RCC 7860 (cell line): ENCODE measurements at regions not wholly inside any gene's neighbourhood (a gene's known extent, or its start where the extent isn't known, plus 50 kb on each side); places are given as distances from the start of the nearest gene placed in this dataset.
A peak's percentile ranks its signal among the peaks of the same experiment; 100 is the strongest.
"Not testable (repeated sequence)": the region's sequence is repeated elsewhere in the genome, so short reads cannot be mapped to it uniquely, and the experiment has no call there.

Experiments used
- DNase-seq: peaks from one replicate; pipeline ENCODE4 v3.0.0-alpha.2; 2015; ENCODE audit warnings: low spot score
- FAIRE-seq: peaks from 2 replicates; lab custom pipeline; 2012; peaks lifted over from hg19 to GRCh38; lab: Jason Lieb, UNC

- no peak for FAIRE-seq
- no peak for DNase-seq
Observed at GRCh38 chr14:97945631-97946030, 1148.4 kb downstream of the VRK1 start.

- no peak for DNase-seq
- no peak for FAIRE-seq
Observed at GRCh38 chr14:97946240-97946639, 1149.1 kb downstream of the VRK1 start.

DNA sequence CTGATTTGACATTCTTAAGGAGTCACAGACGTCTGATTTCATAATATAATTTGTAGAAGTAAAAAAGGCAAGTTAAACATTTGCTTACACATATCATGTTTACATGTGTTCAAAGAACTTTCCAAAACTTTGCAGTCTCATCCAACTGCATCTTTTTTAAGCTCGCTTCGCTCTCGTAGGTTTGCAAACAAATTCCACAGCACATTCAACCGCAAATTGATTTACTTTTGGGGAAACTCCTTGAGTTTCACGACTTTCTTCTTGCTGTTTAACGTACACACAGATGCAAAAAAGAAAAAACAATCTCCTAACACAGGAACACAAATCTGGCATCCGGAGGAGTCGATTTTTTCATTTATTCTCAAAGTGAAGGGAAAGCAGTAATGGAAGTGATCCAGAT lies 1149.5 kb downstream of the VRK1 start:
- no peak for DNase-seq
- no peak for FAIRE-seq

DNA sequence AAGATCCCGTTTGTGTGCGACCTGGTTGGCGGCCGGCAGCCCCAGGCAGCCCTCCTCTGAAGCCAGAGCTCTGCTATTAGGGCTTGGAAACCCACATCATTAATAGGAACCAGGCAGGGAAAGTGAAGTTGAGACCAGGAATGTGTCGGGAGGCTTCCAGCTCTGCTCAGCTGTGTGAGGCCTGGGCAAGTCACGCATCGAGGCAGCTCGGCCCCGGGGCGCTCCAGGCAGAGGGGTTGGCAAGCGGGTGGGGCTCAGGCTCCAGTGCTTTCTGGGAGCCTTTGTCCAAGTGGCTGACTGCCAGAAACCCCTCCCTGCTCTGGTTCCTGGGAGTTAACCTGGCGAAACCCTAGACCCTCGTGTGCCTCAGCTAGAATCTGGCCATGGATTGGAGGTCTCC lies 1151.7 kb downstream of the VRK1 start:
- FAIRE-seq (no peak), DNase-seq (no peak)

DNA sequence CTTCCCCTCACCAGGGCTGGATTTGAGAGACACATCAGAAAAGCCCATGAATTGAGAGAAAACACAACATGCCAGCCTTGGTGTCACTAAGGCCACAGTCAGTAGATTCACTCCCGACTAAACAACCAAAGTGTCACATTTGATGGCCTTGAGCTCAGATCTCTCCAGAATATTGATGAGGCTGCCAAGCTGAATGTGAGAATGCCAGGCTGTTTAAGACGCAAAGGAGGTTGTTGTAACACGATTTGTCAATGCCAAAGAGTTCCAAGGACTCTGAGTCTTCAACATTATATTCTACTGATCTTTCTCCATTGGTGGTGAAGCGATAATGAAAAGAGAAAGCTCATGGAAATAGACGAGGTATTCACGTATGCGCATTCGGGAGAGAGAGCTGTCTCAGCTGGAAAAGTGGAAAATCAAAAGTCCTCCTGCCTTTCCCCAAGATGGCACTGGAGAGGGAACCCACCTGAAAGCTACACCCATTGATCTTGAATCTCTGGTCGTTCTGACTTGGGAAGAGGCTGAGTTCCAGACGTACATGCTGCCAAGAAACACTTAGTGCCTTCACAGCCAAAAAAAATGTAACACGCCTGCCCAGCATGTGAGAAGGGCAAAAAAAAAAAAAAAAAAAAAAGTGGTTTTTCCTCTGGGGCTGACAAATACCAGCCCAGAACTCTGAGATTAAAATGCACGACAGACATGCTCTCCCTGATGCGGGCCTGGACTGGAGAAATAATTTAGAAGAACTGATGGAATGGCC lies 1159.6 kb downstream of the VRK1 start:
- FAIRE-seq (no peak), DNase-seq (no peak)

DNA sequence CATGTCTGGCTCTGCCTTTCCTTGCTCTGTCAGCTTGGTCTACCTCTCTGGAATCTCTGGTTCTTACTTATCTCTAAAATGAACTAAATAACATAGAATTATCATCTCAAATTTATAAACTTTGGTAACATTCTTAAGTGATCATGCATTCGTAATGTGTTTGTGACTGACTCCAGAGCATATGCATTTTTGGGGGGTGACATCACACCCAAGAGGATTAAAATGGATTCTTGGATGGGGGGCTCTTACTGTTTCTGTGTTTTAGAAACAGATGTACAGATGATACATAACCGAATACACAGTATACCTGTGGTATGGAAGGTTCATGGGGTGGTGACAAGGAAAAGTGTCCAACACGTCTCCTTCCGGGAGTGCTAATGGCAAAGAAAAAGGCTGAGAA lies 1162.1 kb downstream of the VRK1 start:
- DNase-seq = no peak
- no peak for FAIRE-seq

DNA sequence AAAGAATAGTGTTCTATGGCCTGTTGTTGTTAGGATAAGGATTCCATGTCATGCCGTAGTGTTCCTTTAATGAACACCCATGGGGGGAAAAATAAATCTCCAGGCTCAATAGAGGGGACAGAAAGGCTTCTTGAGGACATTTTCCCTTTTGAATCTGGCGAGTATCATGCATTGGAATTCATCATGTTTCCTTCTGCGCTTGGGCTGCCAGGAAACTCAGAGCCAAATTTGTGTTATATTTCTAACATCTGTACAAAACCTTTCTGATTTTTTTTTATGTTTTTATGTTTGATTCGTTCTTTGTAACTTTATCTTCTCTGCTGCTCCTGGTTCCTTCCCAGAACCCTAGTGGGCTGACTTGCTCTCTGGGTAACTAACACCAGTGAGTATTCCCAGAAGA lies 1163.3 kb downstream of the VRK1 start:
- DNase-seq (no peak), FAIRE-seq (no peak)

DNA sequence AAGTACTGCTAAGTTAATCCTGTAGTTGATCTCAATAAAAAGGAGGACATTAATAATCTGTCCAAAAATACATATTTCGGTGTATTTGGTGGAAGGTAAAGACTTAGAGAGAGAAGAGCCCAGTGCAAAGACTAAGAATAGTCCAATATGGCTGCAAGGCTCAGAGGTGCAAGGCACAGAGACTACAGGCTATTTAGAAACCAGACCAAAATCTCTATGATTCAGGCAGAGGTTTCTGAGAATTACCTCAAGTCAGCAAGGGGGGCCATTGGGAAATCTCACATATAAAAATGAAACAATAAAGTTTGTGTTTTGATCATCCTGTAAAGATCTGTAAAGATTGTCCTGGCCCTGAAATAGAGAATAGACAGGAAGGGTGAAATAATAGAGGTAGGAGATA lies 1173.0 kb downstream of the VRK1 start:
- no peak for DNase-seq
- FAIRE-seq = no peak

DNA sequence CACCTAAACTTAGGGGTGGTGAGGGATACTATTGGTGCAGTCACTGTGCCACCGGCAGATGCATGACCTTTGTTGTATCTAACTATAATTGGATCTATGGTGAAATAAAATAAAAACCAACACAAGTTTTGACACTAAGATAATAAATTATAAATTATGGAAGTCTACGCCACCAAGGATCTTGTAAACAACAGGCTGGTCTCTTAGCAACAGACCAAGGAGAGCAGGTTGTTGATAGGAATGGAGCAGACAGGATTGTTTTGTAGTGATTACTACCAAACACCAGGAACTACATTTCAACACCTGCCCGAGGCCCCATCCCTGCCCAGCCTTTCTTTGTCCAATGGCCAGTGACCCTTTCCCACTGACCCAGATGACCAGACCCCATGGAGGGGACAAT lies 1178.0 kb downstream of the VRK1 start:
- no peak for FAIRE-seq
- no peak for DNase-seq

DNA sequence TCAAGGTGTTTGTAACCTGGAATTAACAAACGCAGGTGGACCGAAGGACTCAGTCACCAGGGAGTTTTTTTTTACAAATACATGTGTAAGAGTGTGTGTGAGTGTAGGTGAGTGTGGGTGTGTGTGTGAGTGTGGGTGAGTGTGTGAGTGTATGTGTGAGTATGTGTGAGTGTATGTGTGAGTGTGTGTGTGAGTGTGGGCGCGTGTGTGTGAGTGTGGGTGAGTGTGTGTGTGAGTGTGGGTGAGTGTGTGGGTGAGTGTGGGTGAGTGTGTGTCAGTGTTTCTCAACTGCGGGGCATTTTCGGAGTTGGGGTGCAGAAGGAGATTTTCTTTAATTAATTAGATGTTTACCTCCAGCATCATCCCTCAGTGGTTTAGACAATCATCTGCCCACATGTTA lies 1178.8 kb downstream of the VRK1 start:
- FAIRE-seq = no peak

DNA sequence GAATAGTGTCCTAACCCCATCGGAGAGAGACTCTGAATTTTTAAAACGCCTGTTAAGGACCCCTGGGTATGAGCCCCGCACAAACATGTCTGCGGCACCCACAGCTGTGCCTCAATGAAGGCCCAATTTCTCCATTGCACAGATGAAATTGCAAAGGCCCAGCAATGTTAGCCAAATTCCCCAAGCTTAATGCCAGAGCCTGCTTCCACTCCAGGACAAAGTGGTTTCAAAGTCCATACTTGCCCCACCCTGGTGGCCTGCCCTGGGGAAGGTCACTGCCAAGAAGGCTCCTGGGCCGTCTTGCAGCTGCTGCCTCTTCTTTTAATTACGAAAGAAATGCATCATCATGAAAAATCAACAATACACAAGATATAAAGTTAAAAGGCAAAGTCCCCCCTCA lies 1179.7 kb downstream of the VRK1 start:
- DNase-seq (no peak), FAIRE-seq (no peak)

More for the DNA sequence above, 1178.8 kb downstream of the VRK1 start:
- no peak for DNase-seq

DNA sequence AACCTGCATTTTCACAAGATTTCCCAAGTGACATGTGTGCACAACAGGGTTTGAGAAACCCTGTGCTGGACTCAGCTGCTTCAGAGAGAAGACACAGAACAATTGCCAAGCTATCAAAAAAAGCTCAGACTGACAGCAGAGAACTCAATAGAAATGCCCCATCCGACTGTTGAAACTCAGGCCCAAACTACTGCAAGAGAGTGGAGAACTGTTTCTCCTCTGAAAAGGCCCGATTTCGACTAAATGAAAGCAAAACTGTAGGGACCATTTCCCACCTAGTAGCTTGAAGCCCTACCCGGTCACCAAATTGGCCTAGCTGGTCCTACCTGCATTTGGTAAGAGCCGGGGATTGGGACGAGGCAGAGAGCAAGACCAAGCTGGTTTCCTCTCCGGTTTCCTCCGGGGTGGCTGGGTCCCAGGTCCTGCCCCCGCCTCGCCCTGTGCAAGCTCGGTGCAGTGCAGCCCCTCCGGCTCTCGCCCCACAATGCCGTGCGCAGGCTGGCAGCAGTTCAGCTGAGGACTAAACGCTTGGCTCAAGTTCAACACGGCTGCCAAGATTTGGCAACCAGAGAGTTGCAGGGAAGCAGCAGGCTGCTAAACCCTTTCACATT lies 1180.6 kb downstream of the VRK1 start:
- DNase-seq (no peak), FAIRE-seq (no peak)

DNA sequence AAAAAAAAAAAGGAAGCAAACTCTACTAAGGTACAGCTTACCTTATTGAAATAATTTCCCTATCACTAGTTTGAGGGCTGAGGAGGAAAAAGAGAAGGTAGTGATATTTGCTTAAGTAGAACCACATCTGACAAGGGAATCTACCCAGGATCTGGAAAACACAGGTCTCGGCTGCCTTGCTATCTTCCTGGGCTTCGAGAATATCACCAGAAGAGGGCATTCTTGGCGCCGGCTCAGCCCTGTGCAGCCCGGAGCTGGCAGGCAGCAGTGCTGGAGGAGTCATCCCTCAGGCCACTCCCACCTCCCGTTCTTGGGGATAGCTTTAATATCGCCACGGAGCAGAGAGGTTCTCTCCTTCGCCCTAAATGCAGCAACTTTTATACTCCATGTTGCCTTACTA lies 1181.2 kb downstream of the VRK1 start:
- DNase-seq = peak; percentile 24
- no peak for FAIRE-seq

DNA sequence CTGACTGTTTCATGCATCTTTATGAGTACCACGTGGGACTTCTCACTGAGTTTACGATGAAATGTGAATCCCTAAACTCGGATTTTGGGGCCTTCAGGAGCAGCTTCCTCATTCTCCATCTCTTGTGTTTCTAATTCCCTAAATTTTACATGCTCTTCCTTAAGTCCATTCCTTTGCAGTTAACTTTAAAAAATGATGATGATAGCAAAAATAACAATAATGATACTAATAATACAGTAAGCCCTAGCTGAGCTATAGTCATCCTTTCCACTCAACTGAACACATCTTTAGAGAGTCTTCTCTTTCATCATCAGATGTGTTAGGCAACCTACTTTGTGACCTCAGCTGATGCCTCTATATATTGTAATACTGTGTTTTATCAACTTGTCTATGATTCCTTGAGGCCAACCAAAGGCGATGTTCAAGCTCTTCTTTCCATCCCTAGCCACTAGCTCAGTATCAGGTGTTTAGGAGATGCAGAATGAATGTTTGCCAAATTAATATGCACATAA lies 1196.4 kb downstream of the VRK1 start:
- FAIRE-seq (no peak), DNase-seq (no peak)

- no peak for FAIRE-seq
- DNase-seq = no peak
Observed at GRCh38 chr14:97994020-97994531, 1196.9 kb downstream of the VRK1 start.

- DNase-seq (no peak), FAIRE-seq (no peak)
Observed at GRCh38 chr14:97995038-97995437, 1197.9 kb downstream of the VRK1 start.

DNA sequence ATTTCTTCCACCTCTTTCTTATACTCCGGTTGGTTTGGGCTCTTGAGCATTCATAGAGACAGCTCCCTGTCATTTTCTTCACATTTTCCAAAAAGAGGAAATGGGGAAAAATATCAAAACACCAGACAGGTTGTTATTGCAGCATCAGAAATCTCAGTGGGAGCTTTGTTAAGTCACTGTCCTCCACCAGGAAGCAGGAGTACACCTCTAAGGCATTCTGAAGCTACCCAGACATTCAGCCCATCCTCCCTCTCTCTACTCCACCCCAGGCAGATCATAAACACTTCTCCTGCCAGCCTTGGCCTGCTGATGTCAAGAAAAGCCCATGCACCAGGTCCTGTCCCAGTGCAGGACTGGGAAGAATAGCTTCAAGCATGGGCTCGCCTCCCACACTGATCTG lies 1198.3 kb downstream of the VRK1 start:
- FAIRE-seq (no peak), DNase-seq (no peak)

GRCh38 chr14:98006008-98006407 lies 1208.8 kb downstream of the VRK1 start:
- FAIRE-seq (no peak), DNase-seq (no peak)

GRCh38 chr14:98008381-98009113 lies 1211.4 kb downstream of the VRK1 start:
- FAIRE-seq (no peak), DNase-seq (no peak)

GRCh38 chr14:98009177-98009576 lies 1212.0 kb downstream of the VRK1 start:
- DNase-seq, FAIRE-seq: not testable (repeated sequence)

DNA sequence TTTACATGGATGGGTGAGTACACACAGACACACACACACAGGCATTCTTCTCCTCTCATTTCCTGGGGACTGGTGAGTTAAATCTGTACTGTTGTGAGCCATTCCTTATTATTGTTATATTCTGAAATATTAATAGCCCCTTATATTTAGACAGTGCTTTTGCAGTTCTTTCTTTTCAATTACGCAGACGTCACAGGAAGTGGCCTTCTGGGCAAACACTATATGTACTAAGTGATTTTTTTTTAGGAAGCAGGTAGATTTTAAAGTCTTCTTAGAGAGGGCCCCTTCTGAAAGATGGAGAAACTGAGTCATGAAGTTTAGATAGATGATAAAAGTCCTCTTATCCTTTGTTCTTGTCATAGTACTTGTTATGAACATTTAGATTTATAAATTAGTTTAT lies 1213.6 kb downstream of the VRK1 start:
- no peak for DNase-seq
- FAIRE-seq = no peak
